Left forelimb (tissue), 1 donor: ENCODE measurements at regions not wholly inside any gene's neighbourhood (a gene's known extent, or its start where the extent isn't known, plus 50 kb on each side); places are given as distances from the start of the nearest gene placed in this dataset.
"Not testable (repeated sequence)": the region's sequence is repeated elsewhere in the genome, so short reads cannot be mapped to it uniquely, and the experiment has no call there.

Source experiments
- DNase-seq: peaks from one replicate; pipeline ENCODE4 v3.0.0-alpha.2; 2018; ENCODE audit warnings: low spot score

GRCh38 chr13:67934617-67935330 lies 704.6 kb upstream of the PCDH9 start:
- no peak for DNase-seq

DNA sequence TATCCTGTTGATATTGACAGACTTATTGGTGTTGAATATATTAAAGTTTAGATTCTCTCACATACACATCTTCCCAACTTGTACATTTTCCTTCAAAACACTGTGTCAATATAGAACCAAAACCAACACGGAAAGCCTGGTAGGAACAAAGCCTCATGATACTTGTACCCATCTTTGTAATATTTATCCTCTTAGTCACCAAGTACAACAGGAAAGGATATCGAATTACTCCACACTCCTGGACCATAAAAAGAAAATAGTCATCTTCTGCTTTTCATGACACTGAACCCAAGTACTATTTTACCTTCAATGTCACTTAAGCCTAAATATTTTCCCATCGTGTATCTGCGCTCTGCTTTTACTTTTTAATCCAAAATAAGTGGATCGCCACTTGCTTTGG lies 702.9 kb upstream of the PCDH9 start:
- no peak for DNase-seq

- no peak for DNase-seq
These were observed 687.3 kb upstream of the PCDH9 start for GRCh38 chr13:67917291-67917987.

DNA sequence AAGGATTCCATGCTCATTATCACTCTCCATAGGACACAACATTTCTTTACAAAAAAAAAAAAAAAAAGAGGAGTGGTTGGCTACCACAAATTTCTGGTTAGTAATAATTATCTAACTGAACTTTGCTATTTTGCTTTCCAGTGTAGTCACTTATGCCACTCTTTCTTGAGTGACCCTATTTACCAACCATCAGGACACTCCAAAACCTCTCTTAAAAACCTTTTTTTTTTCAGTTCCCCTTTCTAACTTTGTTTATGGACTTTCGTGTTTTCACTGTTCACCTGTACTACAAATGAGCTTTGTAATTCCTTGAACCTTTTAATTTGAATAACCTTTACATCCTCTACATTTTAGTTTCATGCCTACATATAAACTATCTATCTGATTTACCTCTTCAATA lies 686.5 kb upstream of the PCDH9 start:
- DNase-seq: no peak

GRCh38 chr13:67914535-67914934 lies 684.4 kb upstream of the PCDH9 start:
- no peak for DNase-seq

- not testable (repeated sequence) for DNase-seq
These were observed 672.8 kb upstream of the PCDH9 start for GRCh38 chr13:67902960-67903359.

DNA sequence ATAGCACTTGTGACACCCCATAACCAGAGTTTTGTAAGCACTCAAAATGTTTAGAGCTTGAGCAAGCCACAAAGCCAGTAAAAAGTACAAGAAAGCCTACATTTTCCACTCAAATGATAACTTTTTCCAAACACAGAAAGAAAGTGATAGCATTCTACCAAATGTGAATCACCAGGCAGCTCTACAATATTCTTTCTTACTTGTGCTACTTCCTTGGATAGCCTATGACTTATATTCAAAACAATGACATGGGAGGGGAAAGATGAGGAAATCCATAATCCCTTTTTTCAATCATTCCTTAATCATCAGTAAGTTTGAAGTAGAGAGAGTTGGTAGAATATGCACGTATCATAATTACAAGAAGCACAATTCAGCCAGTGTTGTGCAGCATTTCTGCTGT lies 650.8 kb upstream of the PCDH9 start:
- DNase-seq: no peak

DNA sequence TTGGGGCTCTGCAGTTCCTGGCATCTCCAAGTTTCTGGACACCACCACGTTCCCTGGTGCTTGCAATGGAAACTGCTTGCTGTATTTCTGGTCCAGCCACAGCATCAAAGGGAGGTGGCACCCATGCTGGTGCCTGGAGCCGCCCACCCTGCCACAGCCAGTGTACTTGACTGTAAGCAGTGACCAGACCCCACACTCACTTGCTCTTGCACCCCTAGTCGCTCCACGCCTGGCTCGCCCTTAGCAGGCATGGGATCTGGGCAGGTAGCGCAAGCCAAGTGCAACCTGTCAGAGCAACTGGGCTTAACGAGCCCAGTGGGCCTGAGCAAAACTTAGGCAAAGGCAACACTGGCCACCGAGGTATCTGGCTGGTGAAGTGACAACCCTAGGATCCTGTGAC lies 648.2 kb upstream of the PCDH9 start:
- DNase-seq: no peak

DNA sequence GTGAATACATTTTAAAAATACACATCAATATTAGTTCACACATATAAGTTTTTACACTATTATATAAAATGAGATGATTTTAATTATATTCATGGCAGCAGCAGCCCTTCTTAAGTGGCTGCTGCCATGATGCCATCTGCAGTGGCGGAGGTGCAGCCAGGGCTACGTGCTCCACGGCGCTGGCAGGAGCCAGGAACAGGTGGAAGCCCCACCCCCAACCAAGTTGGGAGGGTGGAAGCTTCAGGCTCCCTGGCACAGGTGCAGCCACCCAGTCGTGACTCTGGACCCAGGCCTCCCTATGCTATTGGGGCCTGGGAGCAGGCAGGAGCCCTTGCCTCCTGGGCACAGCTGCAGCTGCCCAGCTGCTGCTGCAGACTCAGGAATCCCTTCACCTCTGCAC lies 646.9 kb upstream of the PCDH9 start:
- DNase-seq: no peak

GRCh38 chr13:67867206-67867605 lies 637.1 kb upstream of the PCDH9 start:
- no peak for DNase-seq

DNA sequence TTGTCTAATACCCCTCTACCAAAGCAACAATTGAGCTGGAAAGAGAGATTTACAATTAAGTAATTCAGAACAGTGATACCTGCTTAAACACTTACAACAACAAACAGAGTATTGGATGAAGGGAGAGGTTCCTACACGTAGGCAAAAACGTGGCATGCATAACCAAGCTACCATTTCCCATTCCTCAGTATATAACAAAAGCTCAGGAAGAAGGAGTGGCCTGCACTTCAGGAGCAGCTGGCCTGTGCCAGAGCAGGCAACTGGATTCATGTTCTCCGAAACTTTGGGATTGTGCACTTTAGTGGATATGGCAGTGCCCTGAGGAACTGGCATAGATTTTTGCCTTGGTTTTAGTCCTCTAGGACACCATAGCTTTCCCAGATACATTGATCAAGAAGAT lies 630.2 kb upstream of the PCDH9 start:
- no peak for DNase-seq

- DNase-seq: no peak
These were observed 629.8 kb upstream of the PCDH9 start for GRCh38 chr13:67859904-67860303.

DNA sequence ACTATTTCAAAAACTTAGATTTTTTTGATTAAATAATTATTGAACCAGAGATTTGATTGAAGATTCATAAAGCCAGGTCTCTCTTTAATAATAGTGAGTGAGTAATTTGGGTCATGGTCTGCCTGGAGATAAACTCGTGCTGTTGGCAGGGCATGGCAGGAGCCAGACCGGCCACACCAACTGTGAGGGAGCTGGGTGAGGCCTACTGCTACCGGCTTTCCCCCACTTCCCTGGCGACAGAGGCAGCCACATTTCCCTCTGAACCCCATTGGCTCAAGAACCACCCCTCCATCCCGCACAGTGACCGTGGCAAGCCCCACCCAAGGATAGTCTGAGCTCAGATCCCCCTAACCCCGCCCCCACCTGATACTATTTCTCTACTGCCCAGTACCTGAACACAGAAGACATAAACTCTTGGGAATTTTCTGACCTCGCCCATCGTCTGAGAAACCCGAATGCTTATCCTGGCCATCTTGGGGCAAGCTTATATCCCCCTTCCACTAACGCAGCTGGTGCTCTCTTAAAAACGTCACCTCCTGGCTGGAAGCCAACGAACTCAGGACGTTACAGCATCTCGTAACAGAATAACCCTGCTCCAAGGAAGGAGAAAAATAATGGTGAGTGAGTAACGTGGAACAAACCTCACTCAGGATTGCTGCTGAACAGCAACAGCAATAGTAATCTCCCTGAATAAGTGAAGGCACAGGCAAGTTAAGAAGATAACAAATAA lies 627.6 kb upstream of the PCDH9 start:
- no peak for DNase-seq

DNA sequence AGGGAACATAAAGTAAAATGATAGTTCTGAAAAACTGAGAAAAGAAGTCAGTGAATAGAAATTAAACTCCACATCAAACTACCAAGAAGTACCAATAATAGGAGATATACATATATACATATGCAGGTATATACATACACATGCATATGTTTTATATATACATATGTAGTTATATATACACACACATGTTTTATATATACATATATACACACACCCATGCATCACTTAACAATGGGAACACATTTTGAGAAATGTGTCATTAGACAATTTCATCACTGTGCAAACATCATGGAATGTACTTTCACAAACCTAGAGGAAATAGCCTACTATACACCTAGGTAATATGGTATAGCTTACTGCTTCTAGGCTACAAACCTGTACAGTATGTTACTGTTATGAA lies 626.8 kb upstream of the PCDH9 start:
- no peak for DNase-seq

GRCh38 chr13:67855741-67856238 lies 625.7 kb upstream of the PCDH9 start:
- DNase-seq: no peak

- DNase-seq: no peak
These were observed 624.9 kb upstream of the PCDH9 start for GRCh38 chr13:67854990-67855389.

DNA sequence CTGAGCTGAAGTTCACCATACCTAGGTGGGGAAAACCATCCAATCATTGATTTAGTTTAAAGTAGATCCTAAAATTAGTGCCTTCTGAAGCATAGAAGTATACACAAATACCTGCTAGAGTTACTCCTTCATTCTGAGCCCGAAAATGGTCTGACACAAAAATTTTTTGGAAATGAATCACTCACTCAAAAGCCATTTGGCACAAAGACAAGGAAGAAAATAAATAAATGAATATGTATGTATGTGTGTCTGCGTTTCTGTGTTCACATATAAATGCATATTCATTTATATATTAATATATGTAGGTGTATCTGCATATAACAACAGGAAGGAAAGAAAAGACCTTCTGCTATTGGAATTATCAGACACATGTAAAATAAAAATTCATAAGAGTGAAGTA lies 614.4 kb upstream of the PCDH9 start:
- no peak for DNase-seq

- no peak for DNase-seq
These were observed 610.9 kb upstream of the PCDH9 start for GRCh38 chr13:67841071-67841470.

GRCh38 chr13:67833564-67833963 lies 603.4 kb upstream of the PCDH9 start:
- no peak for DNase-seq

- no peak for DNase-seq
These were observed 599.5 kb upstream of the PCDH9 start for GRCh38 chr13:67829641-67830040.

GRCh38 chr13:67827992-67828391 lies 597.9 kb upstream of the PCDH9 start:
- DNase-seq: no peak

GRCh38 chr13:67821606-67822005 lies 591.5 kb upstream of the PCDH9 start:
- DNase-seq: no peak

GRCh38 chr13:67806796-67807195 lies 576.7 kb upstream of the PCDH9 start:
- no peak for DNase-seq
